NB4 (cell line): ENCODE measurements at regions not wholly inside any gene's neighbourhood (a gene's known extent, or its start where the extent isn't known, plus 50 kb on each side); places are given as distances from the start of the nearest gene placed in this dataset.

Experiments
- DNase-seq: peaks from one replicate; pipeline ENCODE4 v3.0.0; 2010; ENCODE audit warnings: low read depth
- H3K4me3 ChIP-seq: one replicate; pipeline ENCODE4 v1.5.1; 2011; ENCODE audit warnings: mild to moderate bottlenecking, low read depth, low read length, moderate library complexity
- CTCF ChIP-seq: IDR thresholded peaks from one replicate; pipeline ENCODE4 v1.5.1; 2012; ENCODE audit warnings: low read depth, low read length
- MYC ChIP-seq: IDR thresholded peaks from 2 replicates; pipeline ENCODE4 v1.6.1; 2011; ENCODE audit warnings: low read depth, low read length
- POLR2A ChIP-seq: IDR thresholded peaks from 2 replicates; pipeline ENCODE4 v1.6.1; 2011; ENCODE audit warnings: mild to moderate bottlenecking; ENCODE audit not compliant: insufficient read length; ENCODE audit errors: extremely low read depth
- TF ChIP-seq, protein P1 (sequence below): IDR thresholded peaks from 2 replicates; pipeline ENCODE4 v1.6.1; 2011; ENCODE audit warnings: low read depth, low read length

GRCh38 chr5:73395256-73395655 lies 53.3 kb downstream of the FOXD1 start:
- H3K4me3 ChIP-seq: no peak overlapping the region
- TF ChIP-seq CTCF (no peak), MYC (no peak), POLR2A (no peak)
- TF ChIP-seq, protein P1, sequence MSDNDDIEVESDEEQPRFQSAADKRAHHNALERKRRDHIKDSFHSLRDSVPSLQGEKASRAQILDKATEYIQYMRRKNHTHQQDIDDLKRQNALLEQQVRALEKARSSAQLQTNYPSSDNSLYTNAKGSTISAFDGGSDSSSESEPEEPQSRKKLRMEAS: no peak
- no peak for DNase-seq

GRCh38 chr5:73394610-73395009 lies 54.0 kb downstream of the FOXD1 start:
- TF ChIP-seq CTCF (no peak), POLR2A (no peak), MYC (no peak)
- TF ChIP-seq, protein P1: no peak
- H3K4me3 ChIP-seq: no peak overlapping the region
- DNase-seq: no peak

DNA sequence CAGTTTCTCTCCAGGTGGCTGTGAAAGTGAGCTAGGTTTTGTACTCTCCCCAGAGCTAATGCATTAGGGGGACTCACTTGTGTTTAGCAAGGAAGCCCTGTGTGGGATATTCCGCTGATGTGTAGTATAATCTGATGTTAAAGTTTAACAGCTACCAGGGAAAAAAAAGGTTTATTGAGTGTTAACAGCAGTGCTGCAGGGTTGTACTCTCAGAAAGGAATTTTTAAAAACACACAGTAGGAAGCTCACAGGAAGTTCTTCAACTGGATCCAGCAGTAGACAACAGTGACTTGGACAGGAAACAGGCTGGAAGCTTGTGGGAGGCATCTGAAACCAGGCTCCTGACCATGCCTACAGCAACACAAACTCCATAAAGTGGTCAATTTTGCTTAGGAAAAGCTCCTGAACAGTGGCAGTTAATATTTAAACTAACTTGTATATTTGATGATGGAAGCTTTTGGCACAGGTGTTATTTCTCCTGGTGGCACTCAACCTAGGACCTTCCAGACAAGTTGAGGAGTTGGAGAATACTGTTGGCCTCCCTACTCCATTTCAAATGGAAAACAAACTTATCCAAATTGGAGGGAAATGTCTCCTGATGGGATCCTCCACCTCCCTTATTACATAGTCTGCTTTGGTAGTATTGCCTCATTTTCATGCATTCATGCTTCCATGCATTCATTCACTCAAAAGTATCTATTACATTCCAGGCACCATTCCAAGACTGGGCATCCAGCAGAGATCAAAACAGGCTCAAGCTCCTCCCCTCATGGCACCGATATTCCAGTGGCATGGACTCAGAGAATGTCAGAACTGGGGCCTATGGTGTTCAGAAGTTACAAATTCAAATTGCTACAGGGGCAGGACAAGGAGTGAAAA lies 54.7 kb downstream of the FOXD1 start:
- no peak for TF ChIP-seq CTCF
- DNase-seq: no peak
- no peak overlapping the region for H3K4me3 ChIP-seq

DNA sequence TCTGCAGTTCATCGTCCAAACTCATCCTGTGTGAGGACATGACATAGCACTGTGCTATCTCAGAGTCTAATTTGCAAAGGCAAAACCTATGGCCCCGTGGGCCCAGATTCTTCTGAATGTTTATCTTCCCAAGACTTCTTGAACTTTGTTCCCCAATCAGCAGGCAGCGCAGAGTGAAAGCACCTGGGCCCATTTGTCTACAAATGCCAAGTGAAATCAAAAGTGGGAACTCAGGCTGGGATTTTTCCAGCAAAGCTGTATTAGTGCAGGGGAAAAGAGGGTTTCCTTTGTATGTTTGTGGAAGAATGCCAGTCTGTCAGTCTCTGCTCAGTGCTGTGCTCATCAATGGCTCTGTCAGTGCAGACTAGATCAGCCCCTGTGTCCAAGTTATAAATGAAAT lies 55.8 kb downstream of the FOXD1 start:
- TF ChIP-seq, protein P1: no peak
- TF ChIP-seq CTCF (no peak), MYC (no peak), POLR2A (no peak)
- H3K4me3 ChIP-seq: no peak overlapping the region
- no peak for DNase-seq

DNA sequence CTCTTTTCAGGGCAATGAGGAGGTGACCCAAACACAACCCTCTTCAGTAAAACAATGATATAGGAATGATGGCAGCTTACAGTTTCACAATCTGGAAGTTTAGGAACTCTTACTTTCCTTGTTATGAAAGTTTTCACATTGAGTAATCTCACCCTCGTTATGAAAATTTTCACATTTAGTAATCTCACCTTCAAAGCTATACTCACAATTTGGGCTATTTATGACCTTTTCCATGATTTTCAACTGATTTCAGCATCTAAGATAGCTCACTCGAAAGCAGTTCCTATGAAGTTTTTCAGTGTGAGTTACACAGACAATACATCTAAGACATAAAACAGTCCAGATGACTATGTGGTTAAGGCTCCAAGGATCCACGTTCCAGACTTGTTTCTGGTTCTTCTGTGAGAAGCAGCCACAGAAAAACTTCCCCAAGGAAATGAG lies 57.1 kb downstream of the FOXD1 start:
- H3K4me3 ChIP-seq: no peak overlapping the region
- TF ChIP-seq CTCF (no peak), POLR2A (no peak), MYC (no peak)
- TF ChIP-seq, protein P1: no peak
- DNase-seq: no peak

- TF ChIP-seq POLR2A: no peak
- no peak overlapping the region for H3K4me3 ChIP-seq
- no peak for DNase-seq
Observed at GRCh38 chr5:73390972-73391371, 57.6 kb downstream of the FOXD1 start.
